ENCODE measurements at regions not wholly inside any gene's neighbourhood (a gene's known extent, or its start where the extent isn't known, plus 50 kb on each side); places are given as distances from the start of the nearest gene placed in this dataset.

DNA sequence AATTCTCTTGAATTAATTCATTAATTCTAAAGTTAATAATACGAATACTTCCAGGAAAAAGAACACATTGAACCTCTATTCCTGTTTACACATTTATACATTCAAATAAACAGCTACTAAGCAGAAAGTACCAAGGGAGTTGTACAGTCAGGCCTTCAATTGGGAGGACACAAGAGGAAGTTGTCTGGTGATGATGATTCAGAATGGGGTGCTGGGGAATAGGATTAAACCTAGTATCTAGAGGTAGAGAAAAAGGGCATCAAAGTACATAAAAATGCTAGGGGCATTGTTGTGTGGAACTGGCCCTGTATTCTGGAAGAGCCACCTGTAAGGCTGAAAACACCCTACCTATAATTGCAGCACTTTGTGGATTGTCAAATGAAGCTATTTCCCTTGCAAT is 71.7 kb upstream of the MROH9 start:
- H2AFZ ChIP-seq (ENCODE audit: low read length) = no peak overlapping the region
- H3K9ac ChIP-seq (ENCODE audit: low read length) = no peak overlapping the region
- H3K27me3 ChIP-seq (ENCODE audit: insufficient read depth, low read length) = no peaks in the 10 kb centered on the region
- no peaks in the 10 kb centered on the region for H3K9me3 ChIP-seq (ENCODE audit: low read length)
- H3K4me1 ChIP-seq (ENCODE audit: insufficient read depth, low read length, severe bottlenecking) = no peaks in the 10 kb centered on the region
- TF ChIP-seq, protein P1, sequence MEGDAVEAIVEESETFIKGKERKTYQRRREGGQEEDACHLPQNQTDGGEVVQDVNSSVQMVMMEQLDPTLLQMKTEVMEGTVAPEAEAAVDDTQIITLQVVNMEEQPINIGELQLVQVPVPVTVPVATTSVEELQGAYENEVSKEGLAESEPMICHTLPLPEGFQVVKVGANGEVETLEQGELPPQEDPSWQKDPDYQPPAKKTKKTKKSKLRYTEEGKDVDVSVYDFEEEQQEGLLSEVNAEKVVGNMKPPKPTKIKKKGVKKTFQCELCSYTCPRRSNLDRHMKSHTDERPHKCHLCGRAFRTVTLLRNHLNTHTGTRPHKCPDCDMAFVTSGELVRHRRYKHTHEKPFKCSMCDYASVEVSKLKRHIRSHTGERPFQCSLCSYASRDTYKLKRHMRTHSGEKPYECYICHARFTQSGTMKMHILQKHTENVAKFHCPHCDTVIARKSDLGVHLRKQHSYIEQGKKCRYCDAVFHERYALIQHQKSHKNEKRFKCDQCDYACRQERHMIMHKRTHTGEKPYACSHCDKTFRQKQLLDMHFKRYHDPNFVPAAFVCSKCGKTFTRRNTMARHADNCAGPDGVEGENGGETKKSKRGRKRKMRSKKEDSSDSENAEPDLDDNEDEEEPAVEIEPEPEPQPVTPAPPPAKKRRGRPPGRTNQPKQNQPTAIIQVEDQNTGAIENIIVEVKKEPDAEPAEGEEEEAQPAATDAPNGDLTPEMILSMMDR (IDR thresholded peaks at IDR 0.05; ENCODE audit: low read length) = no peak
- TF ChIP-seq EZH2 (IDR thresholded peaks at IDR 0.05; ENCODE audit: borderline replicate concordance, low read length) = no peak
- H4K20me1 ChIP-seq (ENCODE audit: insufficient read depth, low read length) = no peaks in the 10 kb centered on the region
- H3F3A ChIP-seq (ENCODE audit: insufficient read depth, low read length) = no peaks in the 10 kb centered on the region
- peaks cover 3% of the 10 kb centered on the region; the same call in 1 of the 2 replicates for H3K9me2 ChIP-seq (ENCODE audit: low read depth, low read length)
- H3K27ac ChIP-seq (ENCODE audit: low read depth, low read length, poor library complexity, severe bottlenecking) = no peak overlapping the region
- no peak overlapping the region for H3K4me3 ChIP-seq (ENCODE audit: low read depth, low read length, poor library complexity, severe bottlenecking)
- H3K4me2 ChIP-seq (ENCODE audit: low read length) = no peak overlapping the region
- no peaks in the 10 kb centered on the region for H3K36me3 ChIP-seq (ENCODE audit: insufficient read depth, low read length)
- H3K79me2 ChIP-seq (ENCODE audit: insufficient read depth, low read length) = no peaks in the 10 kb centered on the region

DNA sequence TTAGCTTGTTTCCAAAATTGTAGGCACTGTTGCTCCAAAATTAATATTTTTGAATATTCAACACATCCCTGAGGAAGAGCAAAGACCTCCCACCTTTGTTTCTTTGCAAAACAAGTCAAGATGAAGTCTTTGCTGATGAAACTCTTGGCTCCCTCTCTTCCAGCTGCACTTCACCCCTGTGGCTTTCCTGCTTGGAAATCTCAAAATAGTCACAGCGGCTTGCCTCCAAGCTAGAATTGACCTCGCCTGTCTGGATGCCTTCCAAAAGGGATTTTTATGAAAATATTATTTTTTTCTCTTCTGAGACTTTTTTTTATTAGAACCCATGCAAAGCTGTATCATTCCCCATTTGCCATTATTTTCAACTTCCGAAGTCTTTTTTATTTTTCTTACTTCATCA is 71.1 kb upstream of the MROH9 start:
- Histone ChIP-seq H3F3A (ENCODE audit: insufficient read depth, low read length) (no peaks in the 10 kb centered on the region), H3K27ac (ENCODE audit: low read depth, low read length, poor library complexity, severe bottlenecking) (no peak overlapping the region), H3K9ac (ENCODE audit: low read length) (no peak overlapping the region), H2AFZ (ENCODE audit: low read length) (no peak overlapping the region), H3K4me3 (ENCODE audit: low read depth, low read length, poor library complexity, severe bottlenecking) (no peak overlapping the region), H3K79me2 (ENCODE audit: insufficient read depth, low read length) (no peaks in the 10 kb centered on the region), H3K4me1 (ENCODE audit: insufficient read depth, low read length, severe bottlenecking) (no peaks in the 10 kb centered on the region), H3K36me3 (ENCODE audit: insufficient read depth, low read length) (no peaks in the 10 kb centered on the region), H3K9me2 (ENCODE audit: low read depth, low read length) (peaks cover 3% of the 10 kb centered on the region; the same call in 1 of the 2 replicates), H3K9me3 (ENCODE audit: low read length) (no peaks in the 10 kb centered on the region), H3K4me2 (ENCODE audit: low read length) (no peak overlapping the region), H3K27me3 (ENCODE audit: insufficient read depth, low read length) (no peaks in the 10 kb centered on the region), H4K20me1 (ENCODE audit: insufficient read depth, low read length) (no peaks in the 10 kb centered on the region)
- TF ChIP-seq, protein P1 (IDR thresholded peaks at IDR 0.05; ENCODE audit: low read length) = no peak
- TF ChIP-seq EZH2 (IDR thresholded peaks at IDR 0.05; ENCODE audit: borderline replicate concordance, low read length) = no peak

DNA sequence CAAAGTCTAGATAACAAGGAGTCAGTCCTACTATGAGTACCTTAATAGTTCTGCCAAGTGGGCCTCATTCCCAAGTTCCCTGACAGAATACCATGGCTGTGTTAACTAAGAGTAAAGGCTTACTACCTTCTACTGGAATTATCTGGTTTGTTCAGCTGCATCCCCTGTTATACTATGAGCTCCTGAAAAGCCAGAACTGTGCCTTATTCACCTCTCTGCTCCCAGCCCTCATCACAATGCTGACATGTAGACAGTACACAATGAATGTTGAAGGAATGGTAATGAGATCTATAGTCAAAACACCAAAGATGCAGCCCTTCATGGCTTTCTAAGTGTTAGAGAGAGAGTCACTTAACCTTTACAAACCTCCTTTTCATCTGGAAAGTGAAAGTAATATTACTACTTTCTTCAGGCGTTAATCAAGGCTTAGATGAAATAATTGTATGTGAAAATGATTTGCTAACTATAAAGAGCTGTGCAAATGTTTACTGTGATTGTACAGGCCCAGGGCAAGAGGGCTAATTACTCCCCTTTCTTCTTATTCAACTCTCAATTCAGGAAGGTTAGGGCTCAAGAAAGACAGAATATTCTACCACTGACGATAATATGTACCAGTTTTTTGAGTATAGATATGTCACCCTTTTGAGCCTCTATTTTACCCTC is 70.3 kb upstream of the MROH9 start:
- Histone ChIP-seq H3K4me3 (ENCODE audit: low read depth, low read length, poor library complexity, severe bottlenecking) (no peak overlapping the region), H3K9me2 (ENCODE audit: low read depth, low read length) (peaks cover 3% of the 10 kb centered on the region; the same call in 1 of the 2 replicates), H2AFZ (ENCODE audit: low read length) (no peak overlapping the region), H3K4me2 (ENCODE audit: low read length) (no peak overlapping the region), H3K27me3 (ENCODE audit: insufficient read depth, low read length) (no peaks in the 10 kb centered on the region), H3K79me2 (ENCODE audit: insufficient read depth, low read length) (no peaks in the 10 kb centered on the region), H3F3A (ENCODE audit: insufficient read depth, low read length) (no peaks in the 10 kb centered on the region), H3K9me3 (ENCODE audit: low read length) (no peaks in the 10 kb centered on the region), H3K4me1 (ENCODE audit: insufficient read depth, low read length, severe bottlenecking) (no peaks in the 10 kb centered on the region), H4K20me1 (ENCODE audit: insufficient read depth, low read length) (no peaks in the 10 kb centered on the region), H3K36me3 (ENCODE audit: insufficient read depth, low read length) (no peaks in the 10 kb centered on the region), H3K9ac (ENCODE audit: low read length) (no peak overlapping the region), H3K27ac (ENCODE audit: low read depth, low read length, poor library complexity, severe bottlenecking) (no peak overlapping the region)
- no peak for TF ChIP-seq EZH2 (IDR thresholded peaks at IDR 0.05; ENCODE audit: borderline replicate concordance, low read length)
- TF ChIP-seq, protein P1 (IDR thresholded peaks at IDR 0.05; ENCODE audit: low read length) = no peak

All from OCI-LY1 (cell line).